Smooth muscle cell (in vitro differentiated cells): ENCODE measurements at regions not wholly inside any gene's neighbourhood (a gene's known extent, or its start where the extent isn't known, plus 50 kb on each side); places are given as distances from the start of the nearest gene placed in this dataset.

Experiments used
- DNase-seq: peaks from one replicate; lab custom pipeline; 2025; ENCODE audit not compliant: unreplicated experiment; lab: John Stamatoyannopoulos, UW
- H2AFZ ChIP-seq: fragments of 200-600 bp; sonication (generic); 2 replicates; pipeline ENCODE4 v1.6.0; 2016; ENCODE audit warnings: antibody characterized with exemption, low read depth, mild to moderate bottlenecking
- H3F3A ChIP-seq: fragments of 200-600 bp; sonication (generic); 2 replicates; pipeline ENCODE4 v1.6.0; 2017; ENCODE audit warnings: antibody characterized with exemption, low read depth
- H3K27ac ChIP-seq: fragments of 200-600 bp; sonication (generic); 2 replicates; pipeline ENCODE4 v1.5.1; 2016; ENCODE audit warnings: low read depth, mild to moderate bottlenecking
- H3K27me3 ChIP-seq: fragments of 200-600 bp; sonication (generic); 2 replicates; pipeline ENCODE4 v1.6.1; 2016; ENCODE audit warnings: low read depth, mild to moderate bottlenecking
- H3K36me3 ChIP-seq: fragments of 200-600 bp; sonication (generic); 2 replicates; pipeline ENCODE4 v1.5.1; 2016; ENCODE audit warnings: low read depth
- H3K4me1 ChIP-seq: fragments of 200-600 bp; sonication (generic); 2 replicates; pipeline ENCODE4 v1.5.1; 2016; ENCODE audit warnings: low read depth
- H3K4me2 ChIP-seq: fragments of 200-600 bp; sonication (generic); 2 replicates; pipeline ENCODE4 v1.6.0; 2016; ENCODE audit warnings: mild to moderate bottlenecking
- H3K4me3 ChIP-seq: fragments of 200-600 bp; sonication (generic); 2 replicates; pipeline ENCODE4 v1.5.1; 2016; ENCODE audit warnings: mild to moderate bottlenecking
- H3K79me2 ChIP-seq: fragments of 200-600 bp; sonication (generic); 2 replicates; pipeline ENCODE4 v1.6.0; 2016; ENCODE audit warnings: low read depth, mild to moderate bottlenecking
- H3K9ac ChIP-seq: fragments of 200-600 bp; sonication (generic); 2 replicates; pipeline ENCODE4 v1.6.0; 2016; ENCODE audit warnings: low read depth
- H3K9me3 ChIP-seq: fragments of 200-600 bp; sonication (generic); replicated peaks from 2 replicates; pipeline ENCODE4 v1.5.1; 2016; ENCODE audit warnings: low read depth
- H4K20me1 ChIP-seq: fragments of 200-600 bp; sonication (generic); 2 replicates; pipeline ENCODE4 v1.6.0; 2016; ENCODE audit warnings: low read depth
- CTCF ChIP-seq: fragments of 200-600 bp; sonication (generic); IDR thresholded peaks from 2 replicates; pipeline ENCODE4 v1.5.1; 2017; ENCODE audit warnings: borderline replicate concordance, mild to moderate bottlenecking, antibody characterized with exemption; ENCODE audit not compliant: insufficient read depth, poor library complexity, severe bottlenecking
- WGBS: methylation state at CpG from one replicate; pipeline ENCODE4 v1.1.7; 2016; ENCODE audit warnings: low lambda C conversion rate; 5-methylcytosine and 5-hydroxymethylcytosine counted together

GRCh38 chr17:77375917-77376651 lies 235.3 kb downstream of the SEC14L1 start:
- Histone ChIP-seq H3K9ac (no peak overlapping the region), H3K27ac (peak overlapping the region; percentile 81), H3K4me2 (peak overlapping the region; percentile 87), H3K4me1 (peaks cover 47% of the 10 kb centered on the region), H3K36me3 (no peaks in the 10 kb centered on the region), H3K27me3 (no peaks in the 10 kb centered on the region), H3F3A (peaks cover 4% of the 10 kb centered on the region), H3K4me3 (no peak overlapping the region), H2AFZ (no peak overlapping the region), H4K20me1 (peaks cover 89% of the 10 kb centered on the region), H3K79me2 (peaks cover 82% of the 10 kb centered on the region), H3K9me3 (no peaks in the 10 kb centered on the region)
- no peak for TF ChIP-seq CTCF
- peak; percentile 27 for DNase-seq
- 53% methylated on average over 20 of the region's 20 CpGs for WGBS

- TF ChIP-seq CTCF = no peak
- no peaks in the 10 kb centered on the region for H3F3A ChIP-seq
- H3K9ac ChIP-seq = no peak overlapping the region
- peak overlapping the region; percentile 81 for H3K27ac ChIP-seq
- no peak overlapping the region for H2AFZ ChIP-seq
- peaks cover 86% of the 10 kb centered on the region for H3K79me2 ChIP-seq
- WGBS = 81% methylated on average over 31 of the region's 31 CpGs
- no peak overlapping the region for H3K4me3 ChIP-seq
- DNase-seq = no peak
- peaks cover 89% of the 10 kb centered on the region for H4K20me1 ChIP-seq
- no peak overlapping the region for H3K4me2 ChIP-seq
- peaks cover 45% of the 10 kb centered on the region for H3K4me1 ChIP-seq
- no peaks in the 10 kb centered on the region for H3K27me3 ChIP-seq
- no peaks in the 10 kb centered on the region for H3K36me3 ChIP-seq
- H3K9me3 ChIP-seq = no peaks in the 10 kb centered on the region
Measured at GRCh38 chr17:77376795-77377709, 236.3 kb downstream of the SEC14L1 start.

- H3K4me2 ChIP-seq = no peak overlapping the region
- H3K4me3 ChIP-seq = no peak overlapping the region
- H3K4me1 ChIP-seq = peaks cover 45% of the 10 kb centered on the region
- no peak overlapping the region for H3K9ac ChIP-seq
- 89% methylated on average over 11 of the region's 11 CpGs for WGBS
- no peaks in the 10 kb centered on the region for H3K27me3 ChIP-seq
- H2AFZ ChIP-seq = no peak overlapping the region
- no peaks in the 10 kb centered on the region for H3K36me3 ChIP-seq
- H4K20me1 ChIP-seq = peaks cover 90% of the 10 kb centered on the region
- H3F3A ChIP-seq = no peaks in the 10 kb centered on the region
- peak overlapping the region; percentile 81 for H3K27ac ChIP-seq
- H3K79me2 ChIP-seq = peaks cover 91% of the 10 kb centered on the region
- DNase-seq = no peak
- H3K9me3 ChIP-seq = no peaks in the 10 kb centered on the region
- TF ChIP-seq CTCF = no peak
Measured at GRCh38 chr17:77377710-77378235, 237.0 kb downstream of the SEC14L1 start.
